Activated CD8-positive, alpha-beta memory T cell treated with anti-CD3 and anti-CD28 coated beads, Interleukin-2, amount 10 ng/mL, durations not matched to agents 7 days and 5 days (primary cell): ENCODE measurements at regions not wholly inside any gene's neighbourhood (a gene's known extent, or its start where the extent isn't known, plus 50 kb on each side); places are given as distances from the start of the nearest gene placed in this dataset.

Source experiments
- ATAC-seq: fragments of 150-1000 bp; cut with Tn5 transposase; one replicate; pipeline ENCODE4 v1.10.0; 2021; ENCODE audit warnings: moderate library complexity
- CTCF ChIA-PET: fragments of 350-600 bp; sonication (Branson Sonifier 250); formaldehyde crosslinking; loops from one replicate; lab custom pipeline; 2021; ENCODE audit warnings: antibody characterized with exemption; lab: Charles Lee
- DNase-seq: peaks from one replicate; pipeline ENCODE4 v3.0.0-alpha.2; 2020
- H3K27ac Mint-ChIP-seq: one replicate; pipeline ENCODE4 v1.8.0; 2021; ENCODE audit warnings: mild to moderate bottlenecking, mixed read lengths
- H3K27me3 Mint-ChIP-seq: one replicate; pipeline ENCODE4 v1.8.0; 2021; ENCODE audit warnings: mixed read lengths
- H3K36me3 Mint-ChIP-seq: one replicate; pipeline ENCODE4 v1.8.0; 2021; ENCODE audit warnings: mild to moderate bottlenecking, mixed read lengths
- H3K4me1 Mint-ChIP-seq: one replicate; pipeline ENCODE4 v1.8.0; 2021; ENCODE audit warnings: mixed read lengths
- H3K4me3 Mint-ChIP-seq: one replicate; pipeline ENCODE4 v1.8.0; 2021; ENCODE audit warnings: mild to moderate bottlenecking, moderate library complexity, mixed read lengths
- H3K9me3 Mint-ChIP-seq: one replicate; pipeline ENCODE4 v1.8.0; 2022; ENCODE audit warnings: low read depth, mixed read lengths

GRCh38 chr4:63618883-63619718 lies 790.1 kb downstream of the TECRL start:
- DNase-seq = no peak
- H3K4me3 Mint-ChIP-seq = no peak overlapping the region
- H3K27ac Mint-ChIP-seq = no peak overlapping the region
- no peaks in the 10 kb centered on the region for H3K9me3 Mint-ChIP-seq
- H3K27me3 Mint-ChIP-seq = no peaks in the 10 kb centered on the region
- CTCF ChIA-PET = no interaction called here
- no peak for ATAC-seq
- H3K36me3 Mint-ChIP-seq = no peaks in the 10 kb centered on the region
- no peaks in the 10 kb centered on the region for H3K4me1 Mint-ChIP-seq

- ATAC-seq (no peak), DNase-seq (no peak)
- H3K4me1 Mint-ChIP-seq = no peaks in the 10 kb centered on the region
- peaks cover 6% of the 10 kb centered on the region for H3K9me3 Mint-ChIP-seq
- H3K36me3 Mint-ChIP-seq = no peaks in the 10 kb centered on the region
- no peak overlapping the region for H3K27ac Mint-ChIP-seq
- H3K4me3 Mint-ChIP-seq = no peak overlapping the region
- CTCF ChIA-PET = no interaction called here
- no peaks in the 10 kb centered on the region for H3K27me3 Mint-ChIP-seq
Measured at GRCh38 chr4:63607169-63607872, 801.9 kb downstream of the TECRL start.

GRCh38 chr4:63589796-63590195 lies 819.5 kb downstream of the TECRL start:
- CTCF ChIA-PET = no interaction called here
- no peak for ATAC-seq

GRCh38 chr4:63583561-63583960 lies 825.7 kb downstream of the TECRL start:
- no peaks in the 10 kb centered on the region for H3K36me3 Mint-ChIP-seq
- CTCF ChIA-PET = no interaction called here
- H3K27ac Mint-ChIP-seq = no peak overlapping the region
- DNase-seq (no peak), ATAC-seq (no peak)
- H3K9me3 Mint-ChIP-seq = no peaks in the 10 kb centered on the region
- no peaks in the 10 kb centered on the region for H3K4me1 Mint-ChIP-seq
- H3K27me3 Mint-ChIP-seq = no peaks in the 10 kb centered on the region
- H3K4me3 Mint-ChIP-seq = no peak overlapping the region

More at GRCh38 chr4:63589796-63590195, 819.5 kb downstream of the TECRL start:
- Mint-ChIP-seq H3K9me3 (peaks cover 8% of the 10 kb centered on the region), H3K4me3 (no peak overlapping the region), H3K36me3 (no peaks in the 10 kb centered on the region), H3K4me1 (no peaks in the 10 kb centered on the region), H3K27me3 (no peaks in the 10 kb centered on the region), H3K27ac (no peak overlapping the region)
- DNase-seq = no peak

GRCh38 chr4:63583007-63583406 lies 826.2 kb downstream of the TECRL start:
- DNase-seq (no peak), ATAC-seq (no peak)
- no peaks in the 10 kb centered on the region for H3K27me3 Mint-ChIP-seq
- no peaks in the 10 kb centered on the region for H3K36me3 Mint-ChIP-seq
- no peak overlapping the region for H3K4me3 Mint-ChIP-seq
- CTCF ChIA-PET = no interaction called here
- no peaks in the 10 kb centered on the region for H3K4me1 Mint-ChIP-seq
- no peaks in the 10 kb centered on the region for H3K9me3 Mint-ChIP-seq
- H3K27ac Mint-ChIP-seq = no peak overlapping the region

- no peak overlapping the region for H3K4me3 Mint-ChIP-seq
- DNase-seq (no peak), ATAC-seq (no peak)
- H3K4me1 Mint-ChIP-seq = no peaks in the 10 kb centered on the region
- no peaks in the 10 kb centered on the region for H3K36me3 Mint-ChIP-seq
- H3K9me3 Mint-ChIP-seq = peaks cover 8% of the 10 kb centered on the region
- CTCF ChIA-PET = no interaction called here
- H3K27me3 Mint-ChIP-seq = no peaks in the 10 kb centered on the region
- H3K27ac Mint-ChIP-seq = no peak overlapping the region
Measured at GRCh38 chr4:63580796-63581475, 828.3 kb downstream of the TECRL start.

- Mint-ChIP-seq H3K27me3 (no peaks in the 10 kb centered on the region), H3K4me3 (no peak overlapping the region), H3K9me3 (peaks cover 8% of the 10 kb centered on the region), H3K36me3 (no peaks in the 10 kb centered on the region), H3K27ac (no peak overlapping the region), H3K4me1 (no peaks in the 10 kb centered on the region)
- ATAC-seq (no peak), DNase-seq (no peak)
- CTCF ChIA-PET = no interaction called here
Measured at GRCh38 chr4:63578383-63578782, 830.9 kb downstream of the TECRL start.

GRCh38 chr4:63566658-63567057 lies 842.6 kb downstream of the TECRL start:
- CTCF ChIA-PET = no interaction called here
- Mint-ChIP-seq H3K9me3 (peaks cover under 1% of the 10 kb centered on the region), H3K27me3 (no peaks in the 10 kb centered on the region), H3K27ac (no peak overlapping the region), H3K36me3 (no peaks in the 10 kb centered on the region), H3K4me1 (no peaks in the 10 kb centered on the region), H3K4me3 (no peak overlapping the region)
- ATAC-seq (no peak), DNase-seq (no peak)

- Mint-ChIP-seq H3K4me3 (no peak overlapping the region), H3K4me1 (no peaks in the 10 kb centered on the region), H3K27ac (no peak overlapping the region), H3K9me3 (peaks cover 6% of the 10 kb centered on the region), H3K36me3 (no peaks in the 10 kb centered on the region), H3K27me3 (no peaks in the 10 kb centered on the region)
- ATAC-seq = no peak
- DNase-seq = no peak
- CTCF ChIA-PET = no interaction called here
Measured at GRCh38 chr4:63563288-63564014, 845.8 kb downstream of the TECRL start.

- H3K4me1 Mint-ChIP-seq = no peaks in the 10 kb centered on the region
- DNase-seq (no peak), ATAC-seq (no peak)
- CTCF ChIA-PET = no interaction called here
- no peaks in the 10 kb centered on the region for H3K27me3 Mint-ChIP-seq
- no peaks in the 10 kb centered on the region for H3K36me3 Mint-ChIP-seq
- H3K27ac Mint-ChIP-seq = no peak overlapping the region
- H3K4me3 Mint-ChIP-seq = no peak overlapping the region
- H3K9me3 Mint-ChIP-seq = peaks cover 13% of the 10 kb centered on the region
Measured at GRCh38 chr4:63558709-63559108, 850.5 kb downstream of the TECRL start.

GRCh38 chr4:63556332-63556731 lies 852.9 kb downstream of the TECRL start:
- Mint-ChIP-seq H3K36me3 (no peaks in the 10 kb centered on the region), H3K27ac (no peak overlapping the region), H3K27me3 (no peaks in the 10 kb centered on the region), H3K4me3 (no peak overlapping the region), H3K9me3 (peaks cover 12% of the 10 kb centered on the region), H3K4me1 (no peaks in the 10 kb centered on the region)
- DNase-seq (no peak), ATAC-seq (no peak)
- CTCF ChIA-PET = no interaction called here

- CTCF ChIA-PET = no interaction called here
- no peaks in the 10 kb centered on the region for H3K27me3 Mint-ChIP-seq
- H3K9me3 Mint-ChIP-seq = peaks cover 5% of the 10 kb centered on the region
- H3K4me3 Mint-ChIP-seq = no peak overlapping the region
- no peak overlapping the region for H3K27ac Mint-ChIP-seq
- no peaks in the 10 kb centered on the region for H3K36me3 Mint-ChIP-seq
- no peaks in the 10 kb centered on the region for H3K4me1 Mint-ChIP-seq
- ATAC-seq (no peak), DNase-seq (no peak)
Measured at GRCh38 chr4:63553123-63553522, 856.1 kb downstream of the TECRL start.

- no peaks in the 10 kb centered on the region for H3K36me3 Mint-ChIP-seq
- no peak for ATAC-seq
Measured at GRCh38 chr4:63541828-63542227, 867.4 kb downstream of the TECRL start.

More at GRCh38 chr4:63541828-63542227, 867.4 kb downstream of the TECRL start:
- no peak overlapping the region for H3K4me3 Mint-ChIP-seq
- CTCF ChIA-PET = interaction anchor here (0.5 kb wide), 1 partner anchor 11 kb away, joined by 4 read pairs; no protein-coding TSS in a partner anchor
- H3K27ac Mint-ChIP-seq = no peak overlapping the region
- DNase-seq = no peak
- no peaks in the 10 kb centered on the region for H3K27me3 Mint-ChIP-seq
- peaks cover 8% of the 10 kb centered on the region for H3K9me3 Mint-ChIP-seq
- no peaks in the 10 kb centered on the region for H3K4me1 Mint-ChIP-seq
